Fibroblast of the aortic adventitia (primary cell): ENCODE measurements at regions not wholly inside any gene's neighbourhood (a gene's known extent, or its start where the extent isn't known, plus 50 kb on each side); places are given as distances from the start of the nearest gene placed in this dataset.

Source experiments
- DNase-seq: peaks from one replicate; pipeline ENCODE4 v3.0.0-alpha.2; 2010; ENCODE audit warnings: low read depth
- H3K4me3 ChIP-seq: 2 replicates; pipeline ENCODE4 v1.5.1; 2011; ENCODE audit warnings: low read depth, mild to moderate bottlenecking, control low read depth, low read length, moderate library complexity
- CTCF ChIP-seq: IDR thresholded peaks from 2 replicates; pipeline ENCODE4 v1.5.1; 2011; ENCODE audit warnings: mild to moderate bottlenecking, low read length, control low read depth, inconsistent platforms; ENCODE audit not compliant: insufficient read depth

DNA sequence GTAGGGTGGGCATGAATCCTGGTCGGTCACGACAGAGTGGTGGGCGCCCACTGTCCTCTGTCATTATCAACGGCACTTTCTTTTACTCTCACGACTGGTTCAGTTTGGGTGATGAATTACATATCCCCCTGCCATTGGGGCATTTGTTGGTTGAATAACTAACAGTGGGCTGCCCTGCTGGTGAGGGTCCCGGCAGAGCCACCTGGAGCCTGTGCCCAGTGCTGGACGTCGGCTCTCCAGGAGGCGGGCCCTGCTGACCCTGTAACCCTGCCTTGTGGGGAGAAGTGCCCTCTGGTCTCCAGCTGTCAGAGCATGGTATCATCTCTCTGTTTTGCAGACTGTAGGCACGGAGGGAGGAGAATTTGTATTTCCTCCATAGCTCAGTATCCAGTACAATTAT, 199.1 kb downstream of the GLRX3 start:
- DNase-seq: no peak
- TF ChIP-seq CTCF: no peak
- H3K4me3 ChIP-seq: no peak overlapping the region

GRCh38 chr10:130336617-130337304, 200.6 kb downstream of the GLRX3 start:
- no peak overlapping the region for H3K4me3 ChIP-seq
- TF ChIP-seq CTCF: no peak
- DNase-seq: no peak

DNA sequence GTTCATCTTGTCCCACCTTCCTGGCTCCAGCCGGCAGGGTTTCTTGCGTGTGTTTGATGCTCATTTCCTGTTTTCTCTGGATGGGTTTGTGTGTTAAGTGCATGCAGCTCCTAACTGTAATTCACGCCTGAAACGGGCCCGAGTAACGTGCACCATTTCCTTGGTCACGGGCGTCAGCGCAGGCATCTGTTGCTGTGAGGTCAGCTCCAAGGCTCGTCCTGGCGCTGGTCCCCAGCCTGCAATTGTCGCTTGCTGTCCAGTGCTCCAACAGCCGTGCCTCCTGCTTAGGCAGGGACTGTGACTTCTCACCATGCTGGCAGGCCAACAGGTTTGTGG, 201.1 kb downstream of the GLRX3 start:
- DNase-seq: no peak
- TF ChIP-seq CTCF: no peak

DNA sequence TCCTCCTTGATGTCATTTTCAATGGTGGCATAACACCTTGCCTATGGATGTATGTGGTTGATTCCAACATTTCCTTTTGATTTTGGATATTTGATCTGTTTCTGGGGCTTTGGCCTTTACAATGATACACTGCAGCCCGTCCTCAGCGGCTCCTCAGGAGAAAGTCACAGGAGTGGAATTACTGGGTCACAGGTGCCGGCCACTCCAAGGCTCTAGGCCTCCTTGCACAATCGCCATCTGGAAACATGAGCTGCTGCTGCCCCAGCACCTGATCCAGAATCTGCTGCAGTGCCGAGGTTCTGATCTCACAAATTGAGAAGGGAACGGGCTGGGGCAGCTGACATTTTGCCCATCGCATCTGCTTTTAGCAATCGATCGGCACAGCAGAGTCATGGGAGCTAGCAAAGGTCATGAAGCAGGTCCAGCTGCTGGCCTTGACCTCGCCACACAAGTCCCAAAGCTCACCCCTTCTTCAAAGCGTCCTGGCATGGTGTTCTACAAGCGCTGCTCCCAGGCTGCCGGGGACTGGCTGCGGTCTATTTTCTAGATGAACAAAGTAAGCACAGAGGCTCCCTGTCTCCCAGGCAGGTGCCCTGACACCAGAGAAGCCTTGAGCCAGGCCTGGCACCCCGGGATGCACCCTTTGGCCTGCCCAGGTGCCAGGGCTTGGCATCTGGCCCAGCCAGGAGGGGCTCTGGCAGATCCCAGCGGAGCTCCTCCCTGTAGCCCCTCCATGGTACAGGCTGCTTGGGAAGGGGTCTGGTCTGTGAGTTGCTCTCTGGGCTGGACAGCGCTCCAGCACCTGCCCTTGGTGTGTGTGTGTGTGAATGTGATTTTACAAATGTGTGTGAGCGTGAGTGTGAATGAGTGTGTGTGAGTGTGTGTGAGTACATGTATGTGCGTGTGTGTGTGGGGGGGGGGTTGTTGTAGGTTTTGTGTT, 201.8 kb downstream of the GLRX3 start:
- TF ChIP-seq CTCF: no peak
- no peak overlapping the region for H3K4me3 ChIP-seq
- no peak for DNase-seq

More for the DNA sequence above, 201.1 kb downstream of the GLRX3 start:
- no peak overlapping the region for H3K4me3 ChIP-seq

GRCh38 chr10:130338636-130339024, 202.4 kb downstream of the GLRX3 start:
- H3K4me3 ChIP-seq: no peak overlapping the region
- DNase-seq: no peak
- TF ChIP-seq CTCF: no peak

GRCh38 chr10:130339091-130339490, 202.9 kb downstream of the GLRX3 start:
- TF ChIP-seq CTCF: no peak
- DNase-seq: no peak
- H3K4me3 ChIP-seq: no peak overlapping the region
